Neutrophil (primary cell): ENCODE measurements at regions not wholly inside any gene's neighbourhood (a gene's known extent, or its start where the extent isn't known, plus 50 kb on each side); places are given as distances from the start of the nearest gene placed in this dataset.

Source experiments
- H3K27ac ChIP-seq: fragments of 200-600 bp; sonication (generic); 2 replicates; pipeline ENCODE4 v1.5.1; 2016; ENCODE audit warnings: mild to moderate bottlenecking, moderate library complexity
- H3K27me3 ChIP-seq: fragments of 200-600 bp; sonication (generic); 2 replicates; pipeline ENCODE4 v1.6.0; 2016; ENCODE audit warnings: mild to moderate bottlenecking
- H3K36me3 ChIP-seq: fragments of 200-600 bp; sonication (generic); 2 replicates; pipeline ENCODE4 v1.5.1; 2017
- H3K4me1 ChIP-seq, 2 experiments: fragments of 200-600 bp in 1 of 2; sonication (generic) in 1 of 2; 1 replicate in 1 of 2; 2 replicates in 1 of 2; pipeline versions ENCODE4 v1.5.1 to v1.6.1; 2013 to 2016; ENCODE audit warnings: low read depth in 1 of 2, low read length in 1 of 2, mild to moderate bottlenecking in 1 of 2, moderate library complexity in 1 of 2; ENCODE audit not compliant: control insufficient read depth in 1 of 2, insufficient read depth in 1 of 2
- H3K4me3 ChIP-seq, 2 experiments: fragments of 200-600 bp in 1 of 2; sonication (generic) in 1 of 2; 1 replicate in 1 of 2; 2 replicates in 1 of 2; pipeline ENCODE4 v1.5.1; 2013 to 2016; ENCODE audit warnings: low read depth in 1 of 2, low read length in 1 of 2, mild to moderate bottlenecking in 1 of 2, moderate library complexity in 1 of 2
- H3K9me3 ChIP-seq: fragments of 200-600 bp; sonication (generic); 2 replicates; pipeline ENCODE4 v1.5.1; 2016
- TF ChIP-seq, protein P1 (sequence below): fragments of 200-600 bp; sonication (generic); IDR thresholded peaks from 2 replicates; pipeline ENCODE4 v1.5.1; 2016; ENCODE audit warnings: antibody characterized with exemption

GRCh38 chr12:88413646-88414045 is 166.6 kb downstream of the KITLG start:
- TF ChIP-seq, protein P1, sequence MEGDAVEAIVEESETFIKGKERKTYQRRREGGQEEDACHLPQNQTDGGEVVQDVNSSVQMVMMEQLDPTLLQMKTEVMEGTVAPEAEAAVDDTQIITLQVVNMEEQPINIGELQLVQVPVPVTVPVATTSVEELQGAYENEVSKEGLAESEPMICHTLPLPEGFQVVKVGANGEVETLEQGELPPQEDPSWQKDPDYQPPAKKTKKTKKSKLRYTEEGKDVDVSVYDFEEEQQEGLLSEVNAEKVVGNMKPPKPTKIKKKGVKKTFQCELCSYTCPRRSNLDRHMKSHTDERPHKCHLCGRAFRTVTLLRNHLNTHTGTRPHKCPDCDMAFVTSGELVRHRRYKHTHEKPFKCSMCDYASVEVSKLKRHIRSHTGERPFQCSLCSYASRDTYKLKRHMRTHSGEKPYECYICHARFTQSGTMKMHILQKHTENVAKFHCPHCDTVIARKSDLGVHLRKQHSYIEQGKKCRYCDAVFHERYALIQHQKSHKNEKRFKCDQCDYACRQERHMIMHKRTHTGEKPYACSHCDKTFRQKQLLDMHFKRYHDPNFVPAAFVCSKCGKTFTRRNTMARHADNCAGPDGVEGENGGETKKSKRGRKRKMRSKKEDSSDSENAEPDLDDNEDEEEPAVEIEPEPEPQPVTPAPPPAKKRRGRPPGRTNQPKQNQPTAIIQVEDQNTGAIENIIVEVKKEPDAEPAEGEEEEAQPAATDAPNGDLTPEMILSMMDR: no peak
- no peak overlapping the region for H3K27ac ChIP-seq
- H3K9me3 ChIP-seq: no peaks in the 10 kb centered on the region
- H3K36me3 ChIP-seq: no peaks in the 10 kb centered on the region
- H3K4me3 ChIP-seq: no peak overlapping the region
- no peaks in the 10 kb centered on the region for H3K27me3 ChIP-seq
- H3K4me1 ChIP-seq: no peaks in the 10 kb centered on the region

DNA sequence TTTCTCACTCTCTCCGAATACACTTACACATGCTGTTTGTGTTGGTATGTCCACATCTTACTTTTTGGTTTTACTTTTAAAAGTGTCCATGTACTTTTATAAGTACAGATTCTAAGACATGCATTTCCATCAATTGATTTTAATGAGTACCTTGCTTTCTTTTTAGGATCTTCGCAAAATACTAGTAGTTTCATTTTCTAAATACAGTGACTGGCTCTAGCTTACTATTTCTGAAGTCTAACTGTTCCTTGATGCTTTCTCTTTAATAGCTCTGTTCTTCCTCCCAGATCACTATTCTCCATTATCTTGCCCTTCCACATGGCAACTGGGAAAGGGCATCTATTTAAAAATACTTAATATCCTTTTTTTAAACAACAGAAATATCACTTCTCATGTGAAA is 164.1 kb downstream of the KITLG start:
- H3K27me3 ChIP-seq: no peaks in the 10 kb centered on the region
- H3K4me3 ChIP-seq: no peak overlapping the region
- TF ChIP-seq, protein P1: no peak
- no peaks in the 10 kb centered on the region for H3K9me3 ChIP-seq
- H3K4me1 ChIP-seq: no peaks in the 10 kb centered on the region
- no peak overlapping the region for H3K27ac ChIP-seq
- H3K36me3 ChIP-seq: no peaks in the 10 kb centered on the region

DNA sequence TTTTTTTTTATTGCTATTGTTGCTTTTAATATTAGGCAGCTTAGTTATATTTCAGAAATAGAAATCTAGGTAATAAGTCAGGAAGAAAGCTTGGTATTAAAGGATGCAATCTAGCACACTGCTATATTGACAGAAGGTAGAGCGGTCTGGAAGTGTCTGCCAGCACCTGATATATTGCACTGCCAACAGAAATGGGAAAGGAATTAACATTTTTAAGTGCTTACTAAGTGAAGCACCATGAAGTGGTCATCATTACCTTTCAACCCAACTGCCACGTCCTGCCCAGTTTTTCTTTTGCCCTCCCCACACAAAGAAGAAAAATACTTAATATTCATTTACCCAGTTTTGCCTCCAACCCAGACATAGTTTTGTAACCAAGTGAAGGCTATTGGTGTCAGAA is 163.5 kb downstream of the KITLG start:
- no peak overlapping the region for H3K4me3 ChIP-seq
- H3K27ac ChIP-seq: no peak overlapping the region
- no peaks in the 10 kb centered on the region for H3K36me3 ChIP-seq
- H3K27me3 ChIP-seq: no peaks in the 10 kb centered on the region
- no peaks in the 10 kb centered on the region for H3K4me1 ChIP-seq
- no peaks in the 10 kb centered on the region for H3K9me3 ChIP-seq
- TF ChIP-seq, protein P1: no peak

GRCh38 chr12:88417531-88417930 is 162.7 kb downstream of the KITLG start:
- H3K27me3 ChIP-seq: no peaks in the 10 kb centered on the region
- H3K36me3 ChIP-seq: no peaks in the 10 kb centered on the region
- H3K4me3 ChIP-seq: no peak overlapping the region
- no peak overlapping the region for H3K27ac ChIP-seq
- no peaks in the 10 kb centered on the region for H3K9me3 ChIP-seq
- TF ChIP-seq, protein P1: no peak
- no peaks in the 10 kb centered on the region for H3K4me1 ChIP-seq

- Histone ChIP-seq H3K27me3 (no peaks in the 10 kb centered on the region), H3K4me3 (no peak overlapping the region), H3K36me3 (no peaks in the 10 kb centered on the region), H3K9me3 (no peaks in the 10 kb centered on the region), H3K4me1 (no peaks in the 10 kb centered on the region), H3K27ac (no peak overlapping the region)
- TF ChIP-seq, protein P1: no peak
Measured at GRCh38 chr12:88418856-88419497, 161.3 kb downstream of the KITLG start.
